Activated T-helper 9 cell treated with anti-CD3 and anti-CD28 coated beads, Interleukin-2, amount 50 U/mL, for 16 hours (primary cell): ENCODE measurements at regions not wholly inside any gene's neighbourhood (a gene's known extent, or its start where the extent isn't known, plus 50 kb on each side); places are given as distances from the start of the nearest gene placed in this dataset.

Experiments
- DNase-seq: peaks from one replicate; pipeline ENCODE4 v3.0.0-alpha.2; 2020; ENCODE audit warnings: low read depth

DNA sequence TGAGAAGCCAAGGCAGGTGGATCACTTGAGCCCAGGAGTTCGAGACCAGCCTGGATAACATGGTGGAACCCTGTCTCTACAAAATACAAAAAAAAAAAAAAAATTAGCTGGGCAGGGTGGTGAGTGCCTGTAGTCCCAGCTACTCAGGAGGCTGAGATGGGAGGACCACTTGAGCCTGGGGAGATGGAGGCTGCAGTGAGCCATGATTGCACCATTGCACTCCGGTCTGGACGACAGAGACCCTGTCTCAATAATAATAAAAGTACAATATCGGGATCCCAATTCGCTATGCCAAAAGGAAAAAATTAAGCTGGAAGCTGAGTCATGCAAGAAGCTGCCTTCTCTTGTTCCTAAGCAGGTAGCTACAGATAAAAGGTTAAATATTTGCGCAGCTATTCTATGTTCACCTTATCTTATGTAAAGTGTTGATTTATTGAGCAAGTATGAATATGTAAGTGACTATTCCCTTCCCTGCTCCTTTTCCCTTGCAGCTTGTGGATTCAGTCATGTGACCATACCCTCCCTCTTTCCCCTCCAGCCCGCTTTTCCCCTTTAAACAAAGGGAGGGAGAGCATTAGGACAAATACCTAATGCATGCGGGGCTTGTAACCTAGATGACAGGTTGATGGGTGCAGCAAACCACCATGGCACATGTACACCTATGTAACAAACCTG, 112.0 kb downstream of the LITAF start:
- no peak for DNase-seq

DNA sequence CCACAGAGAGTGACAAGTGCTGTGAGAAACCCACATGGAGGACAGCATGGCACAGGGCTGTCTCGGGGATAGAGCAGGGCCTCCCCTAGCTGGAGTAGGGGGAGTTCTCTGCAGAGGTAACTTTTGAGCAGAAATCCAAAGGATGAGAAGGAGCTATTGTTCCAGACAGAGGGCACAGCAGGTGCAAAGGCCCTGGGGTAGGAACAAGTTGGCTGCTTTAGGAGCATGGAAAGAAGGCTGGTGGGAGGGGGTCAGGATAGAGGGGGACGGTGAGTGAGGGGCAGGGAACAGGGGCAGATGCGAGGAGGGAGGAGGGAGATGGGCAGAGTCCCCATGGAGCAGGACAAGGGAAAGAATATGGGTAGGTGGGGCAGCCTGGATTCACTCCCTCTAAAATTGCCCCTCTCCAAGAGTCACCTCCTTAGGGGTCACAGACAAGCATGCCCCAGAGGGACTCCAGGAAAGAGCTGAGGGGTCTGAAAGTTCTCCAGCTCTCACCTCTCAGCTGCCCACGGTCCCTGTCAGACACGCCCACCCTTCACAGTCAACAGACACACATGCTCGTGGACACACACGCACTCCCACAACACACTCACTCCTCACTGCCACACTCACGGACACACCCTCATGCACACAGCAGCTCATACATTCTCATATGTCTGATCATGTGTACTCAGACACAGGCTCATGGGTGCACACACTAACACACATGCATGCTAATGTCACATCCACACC, 110.7 kb downstream of the LITAF start:
- no peak for DNase-seq

DNA sequence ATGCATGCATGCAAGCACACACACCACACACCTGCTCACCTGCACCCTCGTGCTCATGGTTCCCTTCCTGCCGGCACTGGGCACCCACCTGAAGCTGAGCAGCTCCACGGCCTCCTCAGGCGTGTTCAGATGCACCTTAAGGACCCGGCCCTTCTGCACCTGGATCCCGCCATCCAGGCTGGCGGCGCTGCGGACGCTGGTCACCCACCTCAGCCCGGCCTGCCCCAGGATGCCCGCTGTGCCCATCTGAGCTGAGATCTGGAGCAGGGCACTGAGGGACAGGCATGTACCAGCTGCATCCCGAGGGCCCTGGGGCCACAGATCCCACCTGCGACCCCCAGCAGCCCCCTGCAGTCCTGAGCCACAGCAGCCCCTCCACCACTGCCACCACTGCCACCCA, 110.0 kb downstream of the LITAF start:
- no peak for DNase-seq

DNA sequence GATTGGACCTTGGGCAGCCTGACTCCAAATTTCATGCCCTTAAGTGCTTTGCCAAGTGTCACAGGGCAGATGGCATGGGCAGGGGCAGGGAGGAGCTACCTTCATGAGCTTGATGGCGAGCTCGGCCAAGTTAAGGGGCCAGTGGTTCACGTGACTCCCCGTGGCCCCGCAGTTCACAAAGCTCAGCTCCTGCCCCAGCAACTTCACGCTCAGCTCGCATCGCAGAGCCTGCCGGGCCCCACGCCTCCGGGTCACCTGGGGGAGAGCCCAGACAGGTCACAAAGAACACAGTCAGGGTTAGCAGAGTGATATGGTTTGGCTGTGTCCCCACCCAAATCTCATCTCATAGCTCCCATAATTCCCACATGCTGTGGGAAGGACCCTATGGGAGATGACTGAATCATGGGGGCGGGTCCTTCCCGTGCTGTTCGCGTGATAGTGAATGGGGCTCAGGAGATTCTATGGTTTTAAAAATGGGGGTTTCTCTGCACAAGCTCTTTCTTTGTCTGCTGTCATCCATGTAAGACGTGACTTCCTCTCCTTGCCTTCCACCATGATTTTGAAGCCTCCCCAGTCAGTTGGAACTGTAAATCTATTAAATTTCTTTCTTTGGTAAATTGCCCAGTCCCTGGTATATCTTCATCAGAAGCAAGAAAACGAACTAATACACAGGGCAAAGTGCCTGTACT, 108.1 kb downstream of the LITAF start:
- no peak for DNase-seq

DNA sequence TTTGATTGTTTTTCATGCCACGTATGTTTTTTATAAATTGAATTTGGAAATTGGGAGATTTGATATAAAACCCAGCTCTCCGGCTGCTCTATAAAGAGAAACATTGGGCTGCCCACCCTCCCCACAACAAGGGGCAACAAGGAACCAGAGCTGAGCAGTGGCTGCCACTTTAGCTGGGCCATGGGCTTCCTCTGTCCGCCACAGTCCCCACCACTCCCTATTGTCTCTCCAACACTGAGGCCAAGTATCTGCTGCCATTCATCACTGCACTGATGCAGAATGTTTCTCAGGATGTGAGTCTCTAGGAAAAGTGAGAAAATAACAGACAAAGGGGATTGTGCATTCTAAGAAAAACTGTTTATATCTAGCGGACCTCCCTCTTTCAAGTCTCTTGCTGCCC, 106.8 kb downstream of the LITAF start:
- DNase-seq = no peak

DNA sequence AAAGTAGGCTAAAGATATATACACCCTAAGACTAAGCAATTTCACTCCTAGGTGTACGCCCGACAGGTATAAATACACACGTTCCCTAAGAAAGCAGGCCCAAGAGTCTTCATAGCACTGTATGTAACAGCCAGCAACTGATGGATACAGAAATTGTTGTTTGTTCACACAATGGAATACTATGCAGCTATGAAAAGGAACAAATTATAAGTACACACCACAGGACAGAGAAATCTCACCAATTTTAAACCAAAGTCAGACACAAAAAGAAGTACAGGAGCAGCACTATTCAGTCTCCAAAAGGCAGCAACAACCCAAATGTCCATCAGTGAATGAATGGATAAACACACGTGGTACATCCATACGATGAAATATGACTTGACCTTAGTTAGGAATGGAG, 106.1 kb downstream of the LITAF start:
- no peak for DNase-seq

DNA sequence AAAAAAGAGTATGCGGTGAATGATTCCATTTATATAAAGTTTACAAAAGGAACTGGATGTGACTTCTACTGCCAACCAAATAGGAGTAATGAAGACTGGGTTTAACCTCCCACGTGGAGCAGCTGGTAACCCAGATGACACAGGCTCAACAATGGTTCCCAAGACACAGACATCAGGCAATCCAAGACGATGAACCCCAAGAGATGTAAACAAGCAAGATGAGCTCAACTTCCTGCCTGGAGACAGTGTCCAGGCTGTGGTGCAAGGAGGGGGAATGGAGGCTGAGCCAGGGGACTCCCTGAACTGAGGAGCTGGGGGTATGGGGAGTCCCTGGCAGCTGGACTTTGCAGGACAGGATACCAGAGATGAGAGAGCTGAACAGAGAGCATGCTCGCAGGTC, 104.7 kb downstream of the LITAF start:
- DNase-seq = no peak

DNA sequence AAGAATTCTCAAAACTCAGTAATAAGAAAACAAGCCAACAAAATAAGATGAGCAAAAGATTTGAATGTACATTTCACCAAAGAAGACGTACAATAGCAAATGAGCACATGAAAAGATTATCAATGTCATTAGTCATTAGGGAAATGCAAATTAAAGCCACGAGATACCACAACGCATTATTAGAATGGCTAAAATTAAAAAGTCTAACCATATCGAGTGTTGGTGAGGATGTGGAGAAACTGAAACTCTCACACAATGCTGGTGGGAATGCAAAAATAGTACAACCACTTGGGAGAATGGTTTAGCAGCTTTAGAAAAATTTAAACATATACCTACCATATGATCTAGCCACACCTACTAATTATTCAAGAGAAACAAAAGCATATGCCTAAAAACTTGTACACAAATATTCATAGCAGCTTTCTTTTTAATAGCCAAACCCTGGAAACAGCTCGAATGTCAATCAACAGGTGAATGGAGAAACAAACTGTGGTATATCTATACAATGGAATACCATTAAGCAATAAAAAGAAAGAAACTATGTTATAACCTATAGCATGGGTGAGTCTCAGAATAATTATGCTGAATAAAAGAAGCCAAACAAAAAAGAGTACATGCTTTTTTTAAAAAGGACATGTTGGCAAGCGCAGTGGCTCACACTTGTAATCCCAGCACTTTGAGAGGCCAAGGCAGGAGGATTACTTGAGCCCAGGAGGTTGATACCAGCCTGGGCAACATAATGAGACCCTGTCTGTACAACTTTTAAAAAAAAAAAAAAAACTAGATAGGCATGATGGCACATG, 103.6 kb downstream of the LITAF start:
- DNase-seq = no peak

DNA sequence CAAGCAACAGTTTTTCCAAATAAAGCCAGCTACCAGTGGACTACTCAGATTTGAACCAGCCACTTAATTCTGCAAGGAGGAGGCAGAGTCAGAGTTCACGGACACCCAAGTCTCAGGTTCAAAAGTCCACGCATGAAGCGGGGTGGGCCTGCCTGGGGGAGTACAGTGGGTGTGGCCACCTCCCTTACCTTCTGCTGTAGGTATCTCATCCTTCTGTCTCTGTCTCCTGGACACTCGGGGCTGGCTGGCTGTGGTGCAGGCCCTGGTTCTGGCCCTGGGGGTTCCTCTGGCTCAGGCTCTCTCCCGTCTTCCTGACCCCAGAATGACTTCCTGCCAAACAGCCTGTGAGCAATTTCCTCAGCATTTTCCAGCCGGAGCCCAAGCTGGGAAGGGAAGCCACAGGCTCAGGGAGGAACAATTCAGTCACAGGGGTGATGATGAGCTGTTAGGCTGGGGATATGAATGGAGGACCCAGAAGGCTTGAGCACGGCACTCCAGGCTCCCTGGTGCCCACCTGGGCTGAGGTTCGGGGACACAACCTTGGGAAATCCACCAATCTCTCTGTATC, 101.9 kb downstream of the LITAF start:
- DNase-seq = no peak

DNA sequence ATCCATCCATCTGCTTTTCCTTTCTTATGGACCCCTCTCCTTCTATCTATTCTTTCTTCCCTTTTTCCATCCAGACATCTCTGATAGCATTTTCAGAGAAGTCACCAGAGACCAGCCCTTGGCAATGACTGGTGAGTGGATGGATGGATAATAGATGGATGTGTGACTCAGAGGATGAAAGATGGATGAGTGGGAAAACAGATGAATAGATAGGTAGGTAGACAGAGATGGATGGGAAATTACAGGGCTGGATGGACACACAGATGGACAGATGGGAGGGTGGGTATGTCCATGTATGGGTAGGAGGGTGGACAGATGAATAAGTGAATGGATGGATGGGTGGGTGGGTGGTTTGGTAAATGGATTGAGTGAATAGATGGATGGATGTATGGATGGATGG, 101.0 kb downstream of the LITAF start:
- DNase-seq = no peak

DNA sequence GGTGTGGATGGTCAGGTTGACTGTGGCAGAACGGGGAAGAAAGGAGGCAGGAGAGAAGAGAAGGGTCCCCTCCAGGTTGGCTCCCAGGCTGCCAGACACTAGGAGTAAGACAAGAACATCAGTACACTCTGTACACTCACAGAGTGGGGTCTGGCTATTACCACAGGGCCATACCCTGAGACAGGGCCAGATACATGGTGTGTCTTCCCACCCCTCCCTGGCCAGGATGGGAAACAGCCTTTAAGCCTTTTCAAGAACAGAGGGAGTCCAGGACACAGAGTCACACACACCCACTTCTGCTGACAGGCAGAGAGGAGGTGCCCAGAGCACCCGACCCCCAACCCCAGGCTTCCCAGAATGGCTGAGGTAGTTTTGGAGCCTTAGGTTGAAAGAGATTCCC, 99.4 kb downstream of the LITAF start:
- no peak for DNase-seq

DNA sequence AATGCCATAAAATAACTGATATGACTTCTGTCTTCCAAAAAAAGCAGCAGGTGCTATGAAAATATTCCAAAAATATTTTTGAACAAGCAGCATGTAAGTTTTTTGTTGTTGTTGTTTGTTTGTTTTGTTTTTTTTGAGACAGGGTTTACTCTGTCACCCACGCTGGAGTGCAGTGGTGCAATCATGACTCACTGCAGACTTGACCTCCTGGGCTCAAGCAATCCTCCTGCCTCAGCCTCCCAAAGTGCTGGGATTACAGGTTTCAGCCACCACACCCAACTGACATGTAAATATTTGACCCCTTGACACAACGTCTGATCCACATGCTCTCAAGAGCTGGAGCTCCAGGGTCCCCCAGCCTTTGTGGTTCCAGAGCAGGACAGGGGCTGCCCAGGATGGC, 98.4 kb downstream of the LITAF start:
- DNase-seq = no peak

DNA sequence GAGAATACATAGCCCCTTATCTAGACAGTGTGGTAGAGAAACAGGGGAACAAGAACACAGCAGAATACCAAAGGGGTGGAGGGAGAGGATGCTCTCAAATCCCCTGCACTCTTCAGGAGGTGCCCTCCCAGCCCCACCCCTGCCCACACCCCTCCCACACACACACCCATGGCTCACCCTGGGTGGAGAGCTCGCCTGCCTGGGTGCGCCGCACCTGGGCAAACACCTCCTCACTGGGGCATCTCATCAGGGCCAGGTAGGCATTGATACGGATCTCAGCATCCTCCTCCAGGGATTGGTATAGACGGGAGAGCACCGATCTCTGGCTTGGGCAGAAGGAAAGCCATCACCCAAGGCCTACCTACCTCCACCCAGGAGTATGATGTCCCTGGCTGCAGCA, 95.2 kb downstream of the LITAF start:
- DNase-seq = no peak

DNA sequence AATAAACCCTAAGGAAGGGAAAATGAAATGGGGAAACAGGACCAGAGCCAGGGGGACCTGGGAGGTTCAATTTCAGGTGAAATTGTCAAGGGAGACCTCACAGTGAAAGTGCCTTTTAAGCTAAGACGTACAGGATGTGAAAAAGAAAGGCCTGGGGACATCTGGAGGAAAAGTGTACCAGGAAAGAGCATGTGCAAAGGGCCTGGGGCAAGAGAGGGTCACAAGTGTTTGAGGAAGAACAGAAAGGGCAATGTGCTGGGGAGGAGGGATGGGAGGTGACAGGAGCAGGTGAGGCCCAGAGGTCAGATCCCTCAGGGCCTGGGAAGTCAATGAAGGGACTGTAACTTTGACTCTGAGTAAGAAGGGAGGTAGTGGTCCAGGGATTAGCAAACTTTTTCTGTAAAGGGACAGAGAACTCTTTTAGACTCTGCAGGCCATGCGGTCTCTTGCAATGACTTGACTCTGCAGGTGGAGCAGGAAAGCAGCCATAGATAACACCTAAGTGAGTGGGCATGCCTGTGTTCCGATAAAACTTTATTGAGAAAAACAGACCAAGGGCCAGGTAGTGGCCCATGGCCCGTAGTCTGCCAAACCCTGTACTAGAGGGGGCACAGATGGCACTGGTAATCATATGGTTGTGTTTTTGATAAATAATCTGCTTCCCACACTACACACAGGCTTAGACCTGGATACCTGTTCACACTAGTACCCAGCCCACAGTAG, 93.8 kb downstream of the LITAF start:
- no peak for DNase-seq

DNA sequence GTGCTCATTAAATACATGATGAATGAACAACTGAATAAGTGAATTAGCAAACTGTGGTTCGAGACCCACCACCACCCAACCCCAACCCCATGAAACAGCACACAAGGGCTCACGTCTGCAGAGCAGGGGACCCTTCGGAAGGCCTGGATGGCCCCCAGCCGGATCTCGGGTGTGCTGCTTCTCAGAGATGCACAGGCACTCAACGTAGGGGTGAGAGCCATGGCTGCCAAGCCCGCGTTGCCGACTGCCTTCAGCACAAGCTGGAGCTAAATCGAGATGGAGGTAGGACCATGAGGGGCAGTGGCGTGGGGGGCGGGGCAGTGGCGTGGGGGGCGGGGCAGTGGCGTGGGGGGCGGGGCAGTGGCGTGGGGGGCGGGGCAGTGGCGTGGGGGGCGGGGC, 93.2 kb downstream of the LITAF start:
- no peak for DNase-seq

DNA sequence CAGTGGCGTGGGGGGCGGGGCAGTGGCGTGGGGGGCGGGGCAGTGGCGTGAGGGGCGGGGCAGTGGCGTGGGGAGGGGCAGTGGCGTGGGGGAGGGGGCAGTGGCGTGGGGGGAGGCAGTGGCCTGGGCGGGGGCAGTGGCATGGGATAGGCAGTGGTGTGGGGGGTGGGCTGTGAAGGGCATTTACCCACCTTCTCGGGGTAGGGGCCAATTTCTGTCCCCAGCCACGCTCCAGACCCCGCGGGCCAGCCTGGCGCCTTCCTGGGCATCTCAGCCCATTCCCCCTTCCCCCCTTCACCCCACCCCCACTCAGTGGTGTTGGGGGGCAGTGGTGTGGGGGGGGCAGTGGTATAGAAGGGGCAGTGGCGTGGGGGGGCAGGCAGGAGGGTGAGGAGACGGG, 92.7 kb downstream of the LITAF start:
- no peak for DNase-seq

DNA sequence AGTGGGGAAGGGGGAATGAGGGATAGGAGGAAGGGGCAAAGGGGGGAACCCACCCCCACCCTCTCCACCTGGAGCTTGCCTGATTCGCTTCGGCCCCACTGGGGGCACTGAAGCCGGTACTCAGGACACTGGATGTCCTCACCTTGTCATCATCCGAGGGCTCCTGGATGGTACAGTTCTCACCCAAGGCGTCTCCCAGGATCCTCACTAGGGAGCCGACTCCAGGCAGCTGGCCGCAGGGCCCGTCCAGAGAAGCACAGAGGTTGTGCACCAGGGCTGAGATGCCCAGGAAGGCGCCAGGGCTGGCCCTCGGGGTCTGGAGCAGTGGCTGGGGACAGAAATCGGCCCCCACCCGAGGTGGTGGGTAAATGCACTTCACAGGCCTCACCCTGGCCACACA, 92.3 kb downstream of the LITAF start:
- no peak for DNase-seq

DNA sequence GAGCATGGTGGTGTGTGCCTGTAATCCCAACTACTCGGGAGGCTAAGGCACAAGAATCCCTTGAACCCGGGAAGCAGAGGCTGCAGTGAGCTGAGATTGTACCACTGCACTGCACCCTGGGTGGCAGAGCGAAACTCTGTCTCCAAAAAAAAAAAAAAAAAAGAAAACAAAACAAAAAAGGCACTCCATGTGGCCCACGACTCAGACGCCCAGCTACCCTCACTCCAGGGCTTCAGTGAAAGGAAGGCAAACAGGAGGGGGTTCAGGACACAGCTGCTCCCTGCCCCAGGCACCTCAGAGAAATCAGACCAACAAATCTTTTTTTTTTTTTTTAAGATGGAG, 91.7 kb downstream of the LITAF start:
- no peak for DNase-seq
